Retina (tissue), 1 donor: ENCODE measurements at regions not wholly inside any gene's neighbourhood (a gene's known extent, or its start where the extent isn't known, plus 50 kb on each side); places are given as distances from the start of the nearest gene placed in this dataset.
A peak's percentile ranks its signal among the peaks of the same experiment; 100 is the strongest.

Experiments
- DNase-seq: peaks from one replicate; pipeline ENCODE4 v3.0.0-alpha.2; 2016

DNA sequence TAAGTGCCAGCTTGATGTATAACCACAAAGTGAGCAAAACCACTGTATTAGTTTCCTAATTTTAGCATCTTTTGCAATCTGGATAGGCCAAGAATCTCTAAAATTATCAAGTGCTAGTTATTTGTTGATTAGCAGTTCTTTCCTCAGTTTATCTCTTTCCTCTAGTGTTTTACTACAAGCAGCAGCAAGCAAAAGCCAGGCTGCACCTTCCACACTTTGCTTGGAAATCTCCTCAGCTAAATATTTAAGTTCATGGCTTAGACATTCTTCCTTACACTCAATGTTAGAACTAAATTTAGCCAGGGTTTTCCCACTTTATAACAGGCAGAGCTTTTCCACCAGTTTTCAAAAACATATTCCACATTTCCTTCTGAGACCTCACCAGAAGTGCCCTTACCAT lies 85.7 kb upstream of the BMPER start:
- no peak for DNase-seq

DNA sequence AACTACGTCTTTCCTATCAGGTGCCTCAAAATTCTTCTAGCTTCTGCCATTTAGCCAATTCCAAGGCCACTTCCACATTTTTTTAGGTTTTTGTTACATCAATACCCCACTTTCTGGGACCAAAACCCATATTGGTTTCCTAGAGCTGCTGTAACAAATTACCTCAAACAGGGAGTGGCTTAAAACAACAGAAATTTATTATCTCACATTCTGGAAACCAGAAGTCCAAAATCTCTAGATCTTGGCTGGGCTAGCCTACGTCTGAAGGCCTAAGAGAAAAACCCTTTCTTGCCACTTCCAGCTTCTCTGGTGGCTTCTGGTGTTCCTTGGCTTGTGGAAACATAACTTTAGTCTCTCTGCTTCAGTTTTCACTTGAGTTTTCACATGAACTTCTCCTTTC lies 85.1 kb upstream of the BMPER start:
- DNase-seq = no peak

DNA sequence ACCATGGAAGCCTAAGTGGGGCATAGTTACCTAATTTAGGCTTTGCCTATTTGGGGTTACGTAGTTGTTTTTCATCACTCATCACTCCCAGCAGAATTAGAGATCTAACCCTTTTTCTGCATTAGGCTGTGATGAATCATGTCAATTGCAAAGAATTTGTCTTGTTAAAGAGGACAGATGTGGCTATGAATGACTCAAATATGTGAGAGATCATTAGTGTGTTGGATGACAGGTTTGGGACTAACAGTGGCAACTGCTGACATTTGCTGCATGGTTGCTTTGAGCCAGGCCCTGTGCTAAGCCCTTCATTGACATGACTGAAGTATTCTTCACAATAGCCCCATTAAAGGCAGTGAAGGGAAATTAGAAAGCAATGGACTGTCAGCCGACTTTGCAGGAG lies 83.4 kb upstream of the BMPER start:
- DNase-seq = no peak

DNA sequence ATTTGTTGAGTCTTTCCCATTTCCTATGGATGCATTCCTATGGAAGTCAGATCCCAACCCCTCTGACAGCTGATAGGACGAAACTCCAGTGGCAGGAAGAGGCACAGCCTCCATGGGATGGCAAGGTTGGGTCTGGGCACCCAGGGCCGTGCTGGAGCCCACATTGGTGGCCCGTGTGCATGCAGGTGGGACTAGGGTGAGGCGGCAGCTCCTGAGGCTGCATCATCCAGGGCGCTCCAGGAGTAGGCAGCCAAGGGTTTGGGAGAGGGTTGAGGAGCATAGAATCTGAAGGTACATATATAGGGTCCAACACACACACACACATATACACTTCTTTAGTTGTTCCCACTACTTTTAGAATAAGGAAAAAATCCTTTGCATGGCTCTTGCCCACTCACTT lies 81.4 kb upstream of the BMPER start:
- no peak for DNase-seq

DNA sequence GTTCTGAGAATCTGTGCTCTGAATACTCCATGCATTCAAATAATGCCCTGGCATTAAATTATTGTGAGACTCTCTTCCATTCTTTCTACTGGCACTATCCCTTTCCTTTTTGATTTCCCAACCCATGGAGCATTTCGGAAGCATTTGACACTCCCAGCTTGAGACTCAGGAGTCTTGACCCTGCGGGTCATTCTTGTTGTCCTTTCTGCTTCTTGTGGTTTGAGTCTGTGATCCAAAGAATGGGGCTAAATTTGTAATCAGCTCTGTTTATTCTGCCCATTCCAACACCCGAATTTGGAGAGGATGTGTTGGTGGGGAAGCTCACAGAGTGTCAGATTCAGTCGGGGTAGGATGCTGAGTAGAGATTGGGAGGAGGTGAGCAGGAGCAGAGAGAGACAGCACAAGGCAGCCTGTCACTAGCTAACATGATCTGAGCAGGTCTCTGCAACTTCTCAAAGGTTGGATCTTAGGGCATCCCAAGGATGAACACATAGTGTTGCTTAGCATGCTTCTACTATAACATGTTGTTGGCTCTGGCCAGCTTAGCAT lies 80.4 kb upstream of the BMPER start:
- DNase-seq = no peak

DNA sequence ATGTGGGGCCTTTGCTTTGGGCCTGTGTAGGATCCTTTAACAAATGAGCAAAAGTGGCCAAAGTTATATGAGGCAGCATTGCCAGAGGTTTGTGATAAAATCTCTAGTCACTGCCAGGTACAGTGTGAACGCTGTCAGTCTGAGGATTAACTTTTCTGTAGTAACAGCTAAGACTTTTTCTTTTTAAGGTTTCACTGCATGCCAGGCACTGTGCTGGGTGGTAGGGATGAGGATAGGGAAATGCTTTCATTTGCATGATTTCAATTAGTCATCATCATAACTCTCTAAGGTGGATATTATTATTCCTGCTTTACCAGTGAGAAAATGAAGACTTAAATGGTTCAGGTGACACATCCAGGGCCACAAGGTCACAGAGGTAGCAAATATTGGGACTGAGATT lies 79.7 kb upstream of the BMPER start:
- DNase-seq = no peak

DNA sequence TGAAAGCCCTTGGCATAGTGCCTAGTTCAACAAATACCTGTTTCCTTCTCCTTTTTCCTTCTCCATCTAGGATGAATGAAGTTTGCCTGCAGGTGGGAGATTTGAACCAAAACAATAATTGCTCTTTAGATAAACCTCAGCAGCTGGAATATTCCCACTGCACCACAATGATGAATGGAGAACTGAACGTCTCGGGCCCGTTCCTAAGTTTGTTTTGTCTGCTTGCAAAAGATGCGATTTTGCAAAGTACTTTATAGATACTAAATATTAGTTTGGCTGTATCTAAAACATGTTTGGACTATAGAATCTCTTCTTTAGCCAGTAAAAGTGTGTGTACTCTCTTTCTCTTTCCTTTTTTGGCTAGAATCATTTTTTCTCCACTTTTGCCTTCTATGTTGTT lies 75.8 kb upstream of the BMPER start:
- DNase-seq = no peak

DNA sequence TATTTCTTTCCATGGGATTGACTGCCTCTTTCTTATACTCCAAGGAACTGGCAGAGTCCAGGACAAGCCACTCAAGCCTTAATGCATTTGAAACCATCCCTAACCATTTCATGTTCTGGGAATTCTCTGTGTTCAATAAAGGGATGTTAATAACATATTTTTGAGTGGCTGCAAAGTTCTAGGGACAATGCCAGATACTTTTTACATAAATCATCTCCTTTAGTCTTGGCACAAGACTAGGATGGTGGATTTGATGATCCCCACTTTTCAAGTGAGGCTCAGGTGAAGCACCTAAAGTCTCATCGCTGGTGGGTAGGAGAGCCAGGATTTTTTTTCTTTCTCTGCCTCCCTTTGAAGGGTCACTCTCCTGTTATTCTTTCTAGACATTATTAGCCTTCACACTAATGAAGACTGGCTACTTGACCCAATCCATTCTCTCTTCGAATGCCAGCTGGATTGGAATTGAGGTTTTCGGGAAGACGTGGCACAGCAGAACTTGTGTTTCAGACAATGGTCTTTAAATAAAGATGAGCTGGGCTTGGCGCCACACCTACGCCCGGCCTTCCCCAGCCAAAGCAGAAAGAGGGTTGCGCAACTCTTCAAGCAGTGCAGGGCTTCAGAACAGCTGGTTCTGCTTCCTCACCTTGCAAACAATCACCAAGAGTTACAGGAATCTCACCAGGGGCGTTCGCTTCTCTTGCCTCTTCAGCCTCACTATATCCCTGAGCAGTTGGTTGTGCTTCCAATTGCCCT lies 73.8 kb upstream of the BMPER start:
- DNase-seq = no peak

DNA sequence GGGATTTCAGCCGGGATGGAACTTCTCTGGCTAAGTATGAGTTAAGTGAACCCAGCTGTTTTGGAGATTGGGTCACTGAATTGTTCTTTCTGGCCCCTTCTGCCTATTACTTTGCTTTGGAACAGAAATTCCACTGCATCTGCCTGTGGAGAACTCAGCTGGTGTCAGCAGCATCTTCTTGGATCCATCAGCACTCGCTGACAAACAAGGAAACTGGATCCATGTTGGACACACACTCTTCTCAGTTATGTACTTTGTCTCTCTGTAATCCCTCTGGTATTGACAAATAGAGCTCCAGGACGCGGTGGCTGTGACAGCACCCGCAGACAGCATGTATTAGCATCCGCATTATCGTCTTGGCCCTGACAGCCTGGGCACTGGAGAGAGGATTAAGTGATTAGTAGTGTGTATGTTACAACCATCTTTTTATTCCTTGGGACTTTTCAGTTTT lies 73.0 kb upstream of the BMPER start:
- peak; percentile 17 for DNase-seq

DNA sequence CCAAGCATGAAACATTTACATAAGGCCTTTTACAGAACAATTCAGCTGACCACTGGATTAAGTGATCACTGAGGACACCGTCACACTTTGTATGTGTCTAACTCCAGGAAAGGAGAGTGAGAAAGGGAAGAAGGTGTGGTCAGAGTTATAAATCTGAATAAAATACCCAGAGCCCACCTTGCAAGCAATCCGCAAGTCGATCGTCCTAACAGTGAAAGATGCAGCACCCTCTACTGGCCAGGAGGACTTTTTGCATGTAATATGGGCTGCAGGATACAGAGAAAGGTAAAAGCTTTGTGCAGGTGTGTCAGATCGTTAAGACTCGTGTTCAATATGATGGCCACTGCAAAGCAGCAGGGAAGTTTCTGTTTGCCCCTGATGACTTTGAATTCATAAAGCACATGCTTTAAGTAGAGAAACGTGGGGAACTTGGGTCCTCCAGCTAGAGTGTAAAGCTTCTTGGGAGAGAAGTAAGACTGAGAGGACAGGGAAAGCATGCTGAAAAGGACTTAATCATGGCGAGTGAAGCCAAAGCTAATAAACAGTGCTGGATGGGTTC lies 68.5 kb upstream of the BMPER start:
- no peak for DNase-seq

DNA sequence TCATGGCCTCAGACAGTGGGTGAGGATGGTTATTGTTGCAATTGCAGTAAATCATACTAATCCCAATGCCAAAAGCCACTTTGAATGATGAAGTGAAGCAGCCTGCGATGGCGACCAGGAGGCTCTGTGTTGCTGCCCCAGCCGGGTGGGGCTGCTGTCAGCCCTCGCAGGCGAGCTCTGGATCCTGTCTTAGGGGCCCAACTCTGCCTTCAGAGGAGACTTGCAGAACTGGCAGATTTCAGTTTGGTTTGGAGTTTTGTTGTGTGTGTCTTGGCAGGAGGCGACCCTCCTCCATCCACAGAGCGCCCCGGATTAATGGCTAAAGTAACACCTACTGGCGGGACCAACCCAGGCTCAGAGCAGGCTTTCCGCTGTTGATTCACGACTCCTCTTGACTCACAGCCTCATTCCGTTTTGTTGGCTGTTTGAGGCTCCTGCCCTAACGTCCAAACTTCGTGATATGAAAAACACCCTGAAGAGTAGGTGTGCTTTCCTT lies 67.9 kb upstream of the BMPER start:
- no peak for DNase-seq

DNA sequence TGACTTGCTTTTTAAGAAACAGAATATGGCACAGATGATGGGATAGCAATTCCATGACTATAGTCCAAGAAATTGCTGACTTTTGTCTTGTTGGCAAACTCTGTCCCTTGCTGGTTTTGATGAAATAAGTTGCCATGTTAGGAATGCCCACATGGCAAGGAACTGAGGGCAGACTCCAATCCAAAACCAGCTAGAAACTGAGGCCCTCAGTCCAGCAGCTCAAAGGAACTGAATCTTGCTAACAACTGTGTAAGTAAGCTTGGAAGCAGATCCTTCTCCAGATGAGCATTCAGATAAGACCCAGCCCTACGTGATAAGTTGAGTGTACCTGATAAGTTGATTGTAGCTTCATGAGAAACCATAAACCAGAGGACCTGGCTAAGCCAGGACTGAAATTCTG lies 64.3 kb upstream of the BMPER start:
- no peak for DNase-seq

DNA sequence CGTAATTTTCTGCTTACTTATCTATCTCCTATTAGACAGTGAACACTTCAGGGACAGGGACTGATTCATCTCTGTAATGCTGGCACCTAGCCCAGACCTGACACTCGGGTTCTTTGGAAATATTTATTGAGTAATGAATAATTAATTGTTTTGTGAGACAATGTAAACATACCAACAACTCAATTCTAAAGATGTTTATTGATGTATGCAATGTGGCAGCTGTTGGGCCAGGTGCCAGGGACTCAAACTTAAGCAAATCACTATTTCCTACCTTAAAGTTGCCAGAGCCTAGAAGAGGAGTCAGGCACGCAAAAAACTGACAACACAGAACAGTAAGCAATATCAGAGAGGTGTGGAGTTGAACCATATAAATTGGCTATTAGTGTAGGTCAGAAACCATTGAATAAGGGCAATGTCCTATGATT lies 63.6 kb upstream of the BMPER start:
- DNase-seq = no peak

DNA sequence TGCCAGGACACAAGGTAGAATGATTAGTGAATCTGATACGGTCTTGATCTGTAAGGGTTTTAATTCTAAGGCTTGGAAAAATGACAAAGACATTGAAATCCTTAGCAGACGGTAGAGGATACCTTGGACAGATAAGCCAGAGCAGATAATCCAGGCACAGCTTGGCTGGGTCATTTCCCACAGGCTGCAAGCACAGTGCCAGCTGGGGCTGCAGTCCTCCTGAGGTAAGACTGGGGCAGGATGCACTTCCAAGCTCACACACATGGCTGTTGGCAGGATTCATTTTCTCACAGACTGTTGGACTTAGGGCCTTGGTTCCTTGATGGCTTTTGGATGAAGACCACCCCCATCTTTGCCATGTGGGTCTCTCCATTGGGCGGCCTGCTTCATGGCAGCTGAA lies 63.2 kb upstream of the BMPER start:
- DNase-seq = no peak

DNA sequence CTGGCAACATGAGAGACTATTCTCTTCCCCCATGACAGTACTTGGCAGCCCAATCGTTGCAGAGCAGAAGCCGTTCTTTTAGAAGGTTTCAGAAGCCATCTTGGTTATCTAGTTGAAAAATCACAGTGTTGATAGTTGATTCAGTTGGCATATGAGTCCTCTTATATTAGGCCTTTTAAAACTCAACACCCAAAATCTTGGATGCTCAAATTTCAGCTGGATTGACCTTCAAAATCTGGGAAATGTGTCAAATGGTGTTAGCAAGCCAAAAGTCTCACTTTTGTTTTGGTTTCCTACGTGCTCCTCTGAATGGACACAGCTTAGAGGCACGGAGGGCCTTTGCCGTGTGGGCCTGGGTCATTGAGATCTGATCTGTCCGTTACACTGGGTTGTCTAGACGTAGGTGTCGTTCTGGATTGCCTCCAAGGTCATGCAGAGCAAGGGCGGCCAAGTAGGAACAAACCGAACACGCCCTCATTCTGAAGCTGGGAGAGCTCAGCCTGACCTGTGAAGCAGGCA lies 59.3 kb upstream of the BMPER start:
- no peak for DNase-seq

DNA sequence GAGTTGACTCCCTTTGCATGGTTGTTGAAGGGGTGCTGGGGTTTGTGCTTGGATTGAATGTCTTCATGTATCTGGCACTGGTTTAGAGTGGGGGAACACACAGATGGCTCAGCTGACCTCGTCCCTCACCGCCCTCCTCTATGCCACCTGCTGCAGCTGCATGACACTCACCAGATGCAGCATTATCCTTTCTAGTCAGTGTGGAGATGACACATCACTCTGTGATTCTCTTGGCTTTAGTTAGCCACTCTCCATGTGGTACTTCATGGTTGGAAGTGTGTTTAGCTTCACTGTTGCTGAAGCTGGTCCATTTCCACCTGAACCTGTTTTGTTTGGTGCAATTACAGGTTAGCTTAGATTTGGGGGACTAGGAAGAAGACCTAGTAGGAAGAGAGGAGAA lies 56.3 kb upstream of the BMPER start:
- no peak for DNase-seq

DNA sequence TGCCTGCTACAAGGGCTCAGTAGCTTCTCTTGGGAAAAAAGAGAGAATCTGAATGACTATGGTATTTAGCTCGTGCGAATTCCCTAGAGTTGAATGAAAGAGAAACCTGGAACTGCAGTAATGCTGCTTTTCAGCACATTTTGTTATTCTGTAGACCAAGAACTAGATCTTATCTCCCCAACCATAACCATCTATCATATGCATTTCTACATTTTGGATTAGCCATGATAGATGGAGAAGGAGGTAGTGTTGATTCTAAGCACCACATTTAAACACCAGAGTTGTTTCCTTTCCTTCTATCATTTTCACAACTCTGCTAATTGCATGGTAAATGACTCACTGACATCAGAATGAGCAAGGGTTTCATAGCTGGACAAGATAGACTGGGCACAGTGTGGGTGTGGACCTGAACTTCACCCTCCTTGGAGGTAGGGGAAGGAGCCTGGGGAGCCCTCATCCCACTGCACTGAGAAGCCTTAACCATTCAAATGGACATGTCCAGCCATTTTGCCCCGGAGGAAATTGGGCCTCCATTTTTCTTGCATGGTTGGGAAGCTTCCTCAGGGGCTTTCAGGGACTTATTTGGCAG lies 55.3 kb upstream of the BMPER start:
- no peak for DNase-seq

DNA sequence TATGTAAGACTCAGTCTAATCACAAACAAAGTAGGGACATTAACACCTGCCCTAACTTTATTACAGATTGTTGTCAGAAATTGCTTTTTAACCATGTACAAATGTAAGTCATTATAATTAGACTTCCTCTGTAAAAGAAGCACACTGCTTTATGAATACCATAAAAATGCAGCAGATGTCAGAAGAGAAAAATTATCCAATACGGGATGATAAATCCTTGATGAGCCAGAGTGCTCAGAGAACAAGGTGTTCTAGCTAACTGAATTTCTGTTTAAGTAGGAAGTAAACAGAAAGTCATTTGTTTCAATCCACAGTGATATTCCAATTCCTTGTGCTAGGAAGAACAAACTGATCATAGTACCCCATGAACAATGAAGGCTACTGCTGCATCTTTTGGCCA lies 54.6 kb upstream of the BMPER start:
- DNase-seq = no peak

DNA sequence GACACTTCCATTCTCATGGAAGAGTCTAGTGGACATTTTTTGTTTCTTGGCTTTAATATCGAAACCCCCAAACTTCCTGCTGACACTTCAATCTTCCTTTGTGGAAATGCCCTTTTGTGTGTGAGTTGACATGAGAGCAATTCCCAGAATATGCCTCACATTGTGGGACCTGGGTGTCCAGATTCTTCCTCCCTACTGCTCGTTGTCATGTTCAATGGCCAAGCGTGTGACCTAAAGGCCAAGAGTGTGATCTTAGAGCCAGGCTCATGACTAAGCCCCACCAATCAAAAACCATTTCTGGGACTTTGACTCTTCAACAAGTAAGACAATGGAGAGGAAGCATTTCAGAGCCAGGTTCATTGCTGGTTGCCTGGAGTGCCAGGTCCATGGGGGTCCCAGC lies 52.5 kb upstream of the BMPER start:
- DNase-seq = no peak

DNA sequence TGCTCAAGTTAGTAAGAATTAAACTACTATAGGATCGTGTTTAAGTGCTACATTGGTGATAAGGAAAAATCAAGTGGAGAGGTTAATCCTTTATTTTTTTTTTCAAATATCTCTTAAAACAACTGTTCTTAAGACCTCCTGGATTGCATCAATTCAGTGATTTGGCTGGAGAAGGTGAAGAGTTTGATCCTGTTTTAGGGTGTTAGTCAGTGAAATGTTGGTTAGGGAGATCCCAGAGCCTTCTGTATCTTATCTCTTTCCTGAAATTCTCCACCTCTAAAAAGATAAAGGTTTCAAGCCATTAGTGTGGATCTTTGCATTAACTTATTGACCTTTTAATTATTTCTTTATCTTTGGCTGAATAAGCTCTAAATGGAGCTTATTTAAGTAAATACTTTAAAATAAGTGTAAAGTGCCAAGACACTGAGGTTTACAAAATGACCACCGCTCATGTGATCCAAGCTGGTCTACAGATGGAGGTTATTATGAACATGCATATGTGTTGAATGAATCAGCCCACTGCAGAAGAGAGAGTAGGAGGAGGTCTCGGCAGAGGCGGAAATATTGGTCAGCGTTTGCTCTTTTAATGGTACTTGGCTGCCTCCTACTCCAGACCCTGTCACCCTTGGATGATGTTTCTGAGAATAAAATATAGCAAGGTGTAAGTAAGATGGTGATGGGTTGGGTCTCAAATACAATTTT lies 51.8 kb upstream of the BMPER start:
- DNase-seq = no peak

DNA sequence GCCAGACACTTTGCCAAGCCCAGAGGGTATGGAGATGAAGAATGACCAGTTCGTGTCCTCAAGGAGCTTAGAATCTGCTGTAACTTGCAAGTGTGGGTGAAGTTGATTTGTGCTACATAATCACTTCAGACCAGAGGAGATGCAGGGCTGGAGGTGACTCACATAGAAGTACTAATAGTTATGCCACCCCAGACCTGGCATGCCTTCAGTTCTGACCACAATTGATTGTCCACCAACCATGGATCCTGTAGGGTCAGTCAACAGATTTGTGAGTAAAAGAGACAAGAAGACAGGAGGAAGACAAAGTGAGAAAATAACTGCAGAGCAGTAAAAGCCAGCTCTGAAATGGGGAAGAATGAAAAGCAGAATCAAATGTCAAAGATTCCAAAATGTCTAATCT lies 51.2 kb upstream of the BMPER start:
- no peak for DNase-seq

DNA sequence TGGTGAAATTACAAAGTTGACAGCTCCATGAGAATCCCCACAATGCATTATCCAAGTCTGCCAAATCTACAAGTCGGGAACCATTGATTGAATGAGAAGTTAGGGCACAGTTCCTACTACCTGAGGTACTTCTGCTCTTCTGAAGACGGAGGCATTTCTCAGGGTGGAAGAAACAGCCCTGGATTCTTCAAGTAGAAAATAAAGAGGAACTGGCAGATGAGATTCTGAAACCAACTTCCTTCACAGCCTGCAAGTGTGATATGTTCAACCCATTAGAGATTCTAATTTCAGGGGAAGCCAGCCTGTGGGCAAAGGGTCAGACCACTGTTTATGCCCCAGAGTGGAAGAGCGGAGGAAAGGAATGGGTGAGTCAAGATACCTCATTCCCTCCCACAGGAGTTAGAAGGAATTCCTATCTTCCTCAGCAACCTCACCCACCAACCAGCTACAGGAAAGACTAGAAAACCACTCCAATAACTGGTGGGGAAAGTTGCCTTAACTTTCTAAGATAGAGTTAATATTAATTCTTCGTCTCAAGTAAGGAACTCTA lies 50.5 kb upstream of the BMPER start:
- DNase-seq = no peak
